NT2/D1 (cell line): ENCODE measurements at regions not wholly inside any gene's neighbourhood (a gene's known extent, or its start where the extent isn't known, plus 50 kb on each side); places are given as distances from the start of the nearest gene placed in this dataset.

Experiments
- SUZ12 ChIP-seq: IDR thresholded peaks from 2 replicates; pipeline ENCODE4 v1.6.1; 2011; ENCODE audit not compliant: insufficient read length, insufficient read depth; ENCODE audit errors: extremely low read depth
- ZNF274 ChIP-seq: IDR thresholded peaks from 2 replicates; pipeline ENCODE4 v1.6.1; 2011; ENCODE audit warnings: mild to moderate bottlenecking, low read depth, low read length

DNA sequence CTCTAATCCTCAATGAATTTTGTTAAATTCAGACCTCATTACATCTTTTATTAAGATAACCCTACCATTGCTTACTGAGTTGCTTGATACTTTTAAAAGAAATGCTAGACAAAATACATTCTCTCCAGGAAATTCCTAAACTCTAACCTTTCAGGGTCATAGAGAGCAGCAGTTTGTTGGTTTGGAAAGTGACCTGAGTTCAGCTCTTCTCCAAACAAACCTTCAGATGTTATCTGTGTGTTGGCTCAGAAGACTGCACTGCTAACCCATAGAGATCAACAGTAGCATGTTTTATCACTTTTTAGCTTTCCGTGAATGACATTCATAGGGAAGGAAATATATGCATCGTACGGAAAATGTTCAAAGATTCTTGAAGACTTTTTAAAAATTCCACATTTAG is 101.8 kb upstream of the VEGFC start:
- TF ChIP-seq SUZ12 = no peak
- no peak for TF ChIP-seq ZNF274
